DMS53 (cell line): ENCODE measurements at regions not wholly inside any gene's neighbourhood (a gene's known extent, or its start where the extent isn't known, plus 50 kb on each side); places are given as distances from the start of the nearest gene placed in this dataset.
A peak's percentile ranks its signal among the peaks of the same experiment; 100 is the strongest.

Source experiments
- DNase-seq: peaks from one replicate; lab custom pipeline; 2025; lab: John Stamatoyannopoulos, UW

- no peak for DNase-seq
These were observed 89.0 kb upstream of the PHYHIPL start for GRCh38 chr10:59087486-59087885.

GRCh38 chr10:59088912-59089573 lies 87.4 kb upstream of the PHYHIPL start:
- no peak for DNase-seq

GRCh38 chr10:59090817-59091622 lies 85.4 kb upstream of the PHYHIPL start:
- DNase-seq = no peak

- no peak for DNase-seq
These were observed 83.0 kb upstream of the PHYHIPL start for GRCh38 chr10:59093461-59093860.

- no peak for DNase-seq
These were observed 79.8 kb upstream of the PHYHIPL start for GRCh38 chr10:59096631-59097030.

- DNase-seq = no peak
These were observed 78.1 kb upstream of the PHYHIPL start for GRCh38 chr10:59098387-59098786.

- DNase-seq = no peak
These were observed 77.5 kb upstream of the PHYHIPL start for GRCh38 chr10:59098831-59099452.

GRCh38 chr10:59099481-59099880 lies 77.0 kb upstream of the PHYHIPL start:
- no peak for DNase-seq

- DNase-seq = no peak
These were observed 74.0 kb upstream of the PHYHIPL start for GRCh38 chr10:59102394-59102793.

GRCh38 chr10:59104186-59104585 lies 72.3 kb upstream of the PHYHIPL start:
- DNase-seq = peak; percentile 52

GRCh38 chr10:59106441-59106840 lies 70.0 kb upstream of the PHYHIPL start:
- DNase-seq = no peak

GRCh38 chr10:59107147-59107546 lies 69.3 kb upstream of the PHYHIPL start:
- DNase-seq = no peak

- no peak for DNase-seq
These were observed 68.1 kb upstream of the PHYHIPL start for GRCh38 chr10:59108296-59108870.

- DNase-seq = peak; percentile 16
These were observed 67.6 kb upstream of the PHYHIPL start for GRCh38 chr10:59108886-59109288.

- no peak for DNase-seq
These were observed 66.6 kb upstream of the PHYHIPL start for GRCh38 chr10:59109826-59110225.

- DNase-seq = no peak
These were observed 52.3 kb upstream of the PHYHIPL start for GRCh38 chr10:59124187-59124586.

GRCh38 chr10:59125666-59126065 lies 50.8 kb upstream of the PHYHIPL start:
- DNase-seq = no peak

- peak; percentile 29 for DNase-seq
These were observed 50.2 kb upstream of the PHYHIPL start for GRCh38 chr10:59126261-59126660.
